Suprapubic skin (tissue), 4 donors: ENCODE measurements at regions not wholly inside any gene's neighbourhood (a gene's known extent, or its start where the extent isn't known, plus 50 kb on each side); places are given as distances from the start of the nearest gene placed in this dataset.

Experiments
- CTCF ChIP-seq, 2 donors: fragments of 200-600 bp in 1 of 2; fragments of 450-650 bp in 1 of 2; sonication (generic) in 1 of 2; IDR thresholded peaks; one replicate each; pipeline ENCODE4 v1.5.1; 2016 to 2019; ENCODE audit warnings: antibody characterized with exemption in 2 of 2, mild to moderate bottlenecking in 1 of 2, moderate library complexity in 1 of 2
- EP300 ChIP-seq: sonication (generic); formaldehyde crosslinking; IDR thresholded peaks from one replicate; pipeline ENCODE4 v1.6.1; 2017; ENCODE audit warnings: antibody characterized with exemption
- POLR2AphosphoS5 ChIP-seq, 3 donors: sonication (generic); formaldehyde crosslinking; IDR thresholded peaks; one replicate each; pipeline ENCODE4 v1.6.1; 2017; ENCODE audit warnings: antibody characterized with exemption in 3 of 3

DNA sequence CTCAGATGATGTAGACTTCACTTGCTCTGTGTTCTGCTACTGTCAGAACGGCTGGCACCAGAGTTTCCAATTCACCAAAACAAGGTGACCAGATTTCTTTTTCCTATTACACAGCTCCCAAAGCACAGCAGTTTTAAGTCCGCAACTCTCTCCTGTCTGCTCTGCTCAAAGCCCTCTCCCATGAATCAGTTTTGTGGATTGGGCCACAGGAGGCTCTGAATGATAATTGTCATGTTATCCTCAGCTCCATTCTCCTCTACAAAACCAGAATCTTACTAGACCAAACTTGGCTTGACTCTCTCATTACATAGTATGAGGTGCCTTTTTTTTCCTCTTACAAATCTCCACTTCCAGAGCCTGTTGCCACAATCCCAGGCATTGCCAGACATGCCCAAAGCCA, 223.5 kb downstream of the SNX13 start:
- TF ChIP-seq CTCF (IDR thresholded peaks at IDR 0.05) (no peak), POLR2AphosphoS5 (IDR thresholded peaks at IDR 0.05) (no peak), EP300 (no peak)
